Activated CD4-positive, alpha-beta T cell treated with anti-CD3 and anti-CD28 coated beads, Interleukin-2, amount 10 ng/mL, durations not matched to agents 24 days and 14 days (primary cell): ENCODE measurements at regions not wholly inside any gene's neighbourhood (a gene's known extent, or its start where the extent isn't known, plus 50 kb on each side); places are given as distances from the start of the nearest gene placed in this dataset.

Source experiments
- DNase-seq: peaks from one replicate; pipeline ENCODE4 v3.0.0; 2022
- H3K27ac Mint-ChIP-seq: one replicate; pipeline ENCODE4 v1.8.0; 2022; ENCODE audit warnings: mild to moderate bottlenecking, mixed read lengths
- H3K27me3 Mint-ChIP-seq: one replicate; pipeline ENCODE4 v1.8.0; 2022; ENCODE audit warnings: mixed read lengths
- H3K36me3 Mint-ChIP-seq: one replicate; pipeline ENCODE4 v1.8.0; 2022; ENCODE audit warnings: low read depth, mild to moderate bottlenecking, mixed read lengths
- H3K4me1 Mint-ChIP-seq: one replicate; pipeline ENCODE4 v1.8.0; 2021; ENCODE audit warnings: mixed read lengths
- H3K4me3 Mint-ChIP-seq: one replicate; pipeline ENCODE4 v1.8.0; 2022; ENCODE audit warnings: mild to moderate bottlenecking, moderate library complexity, mixed read lengths
- H3K9me3 Mint-ChIP-seq: one replicate; pipeline ENCODE4 v1.8.0; 2021; ENCODE audit warnings: mixed read lengths
- intact Hi-C: fragments of 100-400 bp; cut with micrococcal nuclease; formaldehyde crosslinking; loops from one replicate; pipeline ENCODE4 v1.15.1; 2023

DNA sequence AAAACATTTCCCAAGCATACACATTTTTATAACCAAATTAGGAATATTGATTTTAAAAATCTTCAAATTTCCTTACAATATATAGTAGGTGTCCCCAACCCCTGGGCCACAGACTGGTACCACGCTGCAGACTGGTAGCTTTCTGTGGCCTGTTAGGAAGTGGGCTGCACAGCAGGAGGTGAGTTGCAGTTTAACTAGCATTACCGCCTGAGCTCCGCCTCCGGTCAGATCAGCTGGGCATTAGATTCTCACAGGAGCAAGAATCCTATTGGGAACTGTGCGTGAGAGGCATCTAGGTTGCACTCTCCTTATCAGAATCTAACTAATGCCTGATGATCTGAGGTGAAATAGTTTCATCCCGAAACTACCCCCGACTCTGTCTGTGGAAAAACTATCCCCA is 62.1 kb downstream of the ZWINT start:
- DNase-seq = no peak
- Mint-ChIP-seq H3K4me1 (no peaks in the 10 kb centered on the region), H3K27ac (no peak overlapping the region), H3K9me3 (peaks cover 2% of the 10 kb centered on the region), H3K4me3 (no peak overlapping the region), H3K27me3 (no peaks in the 10 kb centered on the region), H3K36me3 (no peaks in the 10 kb centered on the region)
- intact Hi-C loops = no loop called here

DNA sequence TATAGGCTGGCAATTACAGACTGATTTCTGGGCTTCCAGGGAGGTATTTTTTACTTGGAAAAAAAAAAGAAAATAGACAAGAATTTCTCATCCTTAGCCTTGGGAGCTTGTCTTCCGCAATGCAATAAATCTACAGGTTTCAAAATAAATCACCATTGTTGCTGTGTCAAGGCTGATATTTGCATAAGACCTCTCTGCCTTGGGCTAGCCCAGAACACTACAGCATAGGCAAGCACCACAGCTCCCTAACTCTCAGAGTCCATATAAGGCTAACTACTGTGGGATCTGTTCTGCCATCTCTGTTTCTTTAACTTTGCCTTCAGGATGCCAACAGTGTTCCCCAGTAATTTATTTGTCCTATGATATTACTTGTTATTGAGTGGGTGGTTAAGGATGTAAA is 64.4 kb downstream of the ZWINT start:
- H3K36me3 Mint-ChIP-seq = no peaks in the 10 kb centered on the region
- DNase-seq = no peak
- intact Hi-C loops = no loop called here
- no peak overlapping the region for H3K27ac Mint-ChIP-seq
- H3K4me1 Mint-ChIP-seq = no peaks in the 10 kb centered on the region
- H3K27me3 Mint-ChIP-seq = no peaks in the 10 kb centered on the region
- peaks cover 4% of the 10 kb centered on the region for H3K9me3 Mint-ChIP-seq
- no peak overlapping the region for H3K4me3 Mint-ChIP-seq

DNA sequence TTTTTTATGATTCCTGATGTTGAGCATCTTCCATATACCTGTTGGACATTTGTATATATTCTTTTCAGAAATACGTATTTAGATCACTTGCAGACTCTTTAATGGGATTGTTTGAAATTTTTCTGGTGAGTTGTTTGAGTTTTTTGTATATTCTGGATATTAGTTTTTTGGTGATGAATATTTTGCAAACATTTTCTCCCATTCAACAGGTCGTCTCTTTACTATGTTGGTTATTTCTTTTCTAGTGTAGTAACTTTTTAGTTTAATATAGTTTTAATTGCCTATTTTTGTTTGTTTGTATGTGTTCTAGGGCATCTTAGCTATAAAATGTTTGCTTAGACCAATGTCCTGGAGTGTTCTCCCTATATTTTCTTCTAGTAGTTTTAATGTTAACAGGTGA is 72.7 kb downstream of the ZWINT start:
- H3K27ac Mint-ChIP-seq = no peak overlapping the region
- H3K4me3 Mint-ChIP-seq = no peak overlapping the region

DNA sequence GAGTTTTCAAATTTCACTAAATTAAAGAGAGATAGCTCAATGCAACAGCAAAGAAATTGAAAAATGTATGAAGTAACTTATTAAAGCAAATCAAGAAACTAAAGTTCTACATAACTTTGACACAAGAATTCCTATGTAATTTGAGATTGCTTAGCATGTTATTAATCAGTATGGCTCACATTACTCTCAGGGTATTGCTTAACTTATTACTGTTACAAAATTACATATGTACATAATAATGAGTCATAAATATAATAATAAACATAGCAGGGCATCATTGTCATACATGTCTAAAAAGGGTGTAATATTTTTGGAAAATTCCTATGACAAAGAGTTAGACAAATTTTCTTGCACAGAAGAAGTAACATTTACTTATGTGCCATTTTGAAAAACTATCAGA is 75.0 kb downstream of the ZWINT start:
- no peak for DNase-seq
- intact Hi-C loops = no loop called here
- Mint-ChIP-seq H3K4me3 (no peak overlapping the region), H3K27me3 (no peaks in the 10 kb centered on the region), H3K36me3 (no peaks in the 10 kb centered on the region), H3K4me1 (no peaks in the 10 kb centered on the region), H3K27ac (no peak overlapping the region), H3K9me3 (no peaks in the 10 kb centered on the region)

More for the DNA sequence above, 72.7 kb downstream of the ZWINT start:
- H3K9me3 Mint-ChIP-seq = no peaks in the 10 kb centered on the region
- no peaks in the 10 kb centered on the region for H3K4me1 Mint-ChIP-seq
- DNase-seq = no peak
- no peaks in the 10 kb centered on the region for H3K36me3 Mint-ChIP-seq
- H3K27me3 Mint-ChIP-seq = no peaks in the 10 kb centered on the region
- intact Hi-C loops = no loop called here

DNA sequence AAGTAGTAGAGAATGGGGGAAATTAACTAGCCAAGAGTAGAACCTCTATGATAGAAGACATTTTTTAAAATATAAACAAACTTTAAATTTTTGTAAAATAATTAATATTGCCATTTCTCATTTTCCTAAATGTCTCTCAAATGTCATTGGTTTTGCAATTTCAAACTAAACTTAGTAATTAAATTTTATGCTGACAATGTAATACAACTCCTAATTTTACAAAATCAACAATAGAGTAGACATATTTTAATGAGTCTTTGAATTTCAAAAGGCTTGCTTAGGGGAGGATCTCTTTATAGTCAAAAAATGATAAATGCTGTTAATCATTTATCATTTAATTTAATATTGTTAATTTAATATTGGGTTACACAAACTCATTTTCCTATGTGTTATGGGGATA is 81.8 kb downstream of the ZWINT start:
- H3K9me3 Mint-ChIP-seq = peaks cover 3% of the 10 kb centered on the region
- no peak for DNase-seq
- intact Hi-C loops = no loop called here
- no peak overlapping the region for H3K4me3 Mint-ChIP-seq
- H3K27ac Mint-ChIP-seq = no peak overlapping the region
- H3K36me3 Mint-ChIP-seq = no peaks in the 10 kb centered on the region
- H3K4me1 Mint-ChIP-seq = no peaks in the 10 kb centered on the region
- H3K27me3 Mint-ChIP-seq = no peaks in the 10 kb centered on the region

DNA sequence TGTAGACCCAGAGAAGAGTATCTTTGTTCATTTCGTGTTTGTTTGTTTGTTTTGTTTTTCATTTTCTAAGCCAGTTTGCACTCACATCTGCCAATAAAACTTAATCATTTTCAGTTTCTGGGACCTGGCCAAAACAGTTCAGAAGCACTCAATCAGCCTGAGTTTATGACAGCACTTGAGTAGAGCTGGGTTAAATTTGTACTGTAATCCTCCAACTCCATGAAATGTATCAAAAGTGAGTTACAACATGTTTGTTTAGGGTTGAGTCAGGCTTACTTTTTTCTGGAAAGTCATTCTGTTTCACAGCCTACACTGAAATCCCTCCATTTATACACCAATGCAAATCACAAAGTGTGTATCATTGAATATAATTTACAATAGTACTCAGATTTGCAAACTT is 91.9 kb downstream of the ZWINT start:
- H3K9me3 Mint-ChIP-seq = peaks cover 3% of the 10 kb centered on the region
- H3K27me3 Mint-ChIP-seq = no peaks in the 10 kb centered on the region
- H3K4me1 Mint-ChIP-seq = no peaks in the 10 kb centered on the region
- no peaks in the 10 kb centered on the region for H3K36me3 Mint-ChIP-seq
- no peak overlapping the region for H3K27ac Mint-ChIP-seq
- intact Hi-C loops = no loop called here
- no peak for DNase-seq
- no peak overlapping the region for H3K4me3 Mint-ChIP-seq

DNA sequence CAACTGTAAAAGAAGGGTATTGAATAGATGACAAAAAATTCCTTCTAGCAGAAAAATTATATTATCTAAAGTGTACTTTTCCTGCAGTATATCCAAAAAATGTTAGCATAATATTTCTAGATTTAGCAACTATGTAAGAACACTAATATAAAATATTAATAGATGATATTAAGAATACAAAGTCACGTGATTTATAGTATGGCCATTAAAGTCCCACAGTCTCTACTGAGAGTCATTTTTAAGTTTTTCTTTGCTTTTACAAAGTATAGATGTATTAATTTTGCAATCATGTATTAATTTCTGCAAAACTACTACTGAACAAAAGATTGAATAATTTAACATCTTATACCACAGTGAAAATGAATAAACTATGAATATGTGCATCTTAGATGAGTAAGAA is 94.9 kb downstream of the ZWINT start:
- peaks cover 3% of the 10 kb centered on the region for H3K9me3 Mint-ChIP-seq
- intact Hi-C loops = no loop called here
- no peak overlapping the region for H3K4me3 Mint-ChIP-seq
- H3K4me1 Mint-ChIP-seq = no peaks in the 10 kb centered on the region
- H3K27me3 Mint-ChIP-seq = no peaks in the 10 kb centered on the region
- no peak for DNase-seq
- no peaks in the 10 kb centered on the region for H3K36me3 Mint-ChIP-seq
- no peak overlapping the region for H3K27ac Mint-ChIP-seq

DNA sequence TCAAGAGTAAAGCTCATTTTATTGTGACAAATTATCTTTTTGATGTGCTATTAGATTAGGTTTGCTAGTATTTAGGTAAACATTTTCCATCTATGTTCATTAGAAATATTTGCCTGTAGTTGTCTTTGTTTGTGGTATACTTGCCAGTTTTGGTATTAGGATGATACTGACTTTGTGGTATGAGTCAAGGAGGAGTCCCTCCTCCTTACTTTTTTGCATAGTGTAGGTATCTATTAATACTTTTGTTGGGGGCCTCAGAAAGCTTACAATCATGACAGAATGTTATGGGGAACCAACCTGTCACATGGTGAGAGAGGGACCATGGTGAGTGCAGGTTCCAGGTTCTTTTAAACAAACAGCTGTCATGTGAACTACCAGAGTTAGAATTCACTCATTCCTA is 102.1 kb downstream of the ZWINT start:
- intact Hi-C loops = no loop called here
- Mint-ChIP-seq H3K36me3 (no peaks in the 10 kb centered on the region), H3K4me3 (no peak overlapping the region), H3K27me3 (no peaks in the 10 kb centered on the region), H3K9me3 (no peaks in the 10 kb centered on the region), H3K4me1 (no peaks in the 10 kb centered on the region), H3K27ac (no peak overlapping the region)
- DNase-seq = no peak

DNA sequence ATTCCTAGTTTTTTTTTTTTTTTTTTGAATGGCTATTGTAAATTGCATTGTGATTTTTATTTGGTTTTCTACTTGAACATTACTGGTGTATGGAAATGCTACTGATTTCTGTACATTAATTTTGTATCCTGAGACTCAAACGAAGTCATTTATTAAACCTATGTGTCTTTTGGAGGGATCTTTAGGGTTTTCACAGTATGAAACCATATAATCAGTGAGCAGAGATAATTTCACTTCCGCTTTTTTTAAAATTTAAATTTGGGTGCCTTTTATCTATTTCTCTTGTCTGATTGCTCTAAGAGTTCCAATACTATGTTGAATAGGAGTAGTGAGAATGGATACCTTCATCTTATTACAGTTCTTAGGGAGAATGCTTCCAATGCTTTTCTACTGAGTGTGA is 102.7 kb downstream of the ZWINT start:
- Mint-ChIP-seq H3K4me1 (no peaks in the 10 kb centered on the region), H3K27me3 (no peaks in the 10 kb centered on the region), H3K36me3 (no peaks in the 10 kb centered on the region), H3K4me3 (no peak overlapping the region), H3K27ac (no peak overlapping the region), H3K9me3 (no peaks in the 10 kb centered on the region)
- no peak for DNase-seq
- intact Hi-C loops = no loop called here

DNA sequence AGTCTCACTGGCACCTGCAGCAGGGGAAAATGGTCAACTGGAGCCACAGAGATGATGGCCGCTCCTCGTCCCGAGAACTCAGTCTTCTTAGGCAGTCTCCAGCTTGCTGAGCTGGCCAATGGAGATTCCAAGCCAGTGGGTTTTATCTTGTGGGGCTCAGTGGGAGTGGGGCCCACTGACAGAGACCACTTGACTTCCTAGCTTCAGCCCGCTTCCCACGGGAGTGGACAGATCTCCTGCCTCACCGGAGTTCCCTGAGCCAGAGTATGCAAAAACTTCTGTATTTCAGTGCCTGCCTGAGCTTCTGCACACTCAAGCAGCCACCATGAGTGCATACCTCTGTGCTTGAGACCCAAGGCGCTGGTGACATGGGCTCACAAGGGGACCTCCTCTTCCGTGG is 105.8 kb downstream of the ZWINT start:
- Mint-ChIP-seq H3K36me3 (no peaks in the 10 kb centered on the region), H3K27me3 (no peaks in the 10 kb centered on the region), H3K4me1 (no peaks in the 10 kb centered on the region), H3K27ac (no peak overlapping the region), H3K4me3 (no peak overlapping the region), H3K9me3 (no peaks in the 10 kb centered on the region)
- intact Hi-C loops = no loop called here
- no peak for DNase-seq

DNA sequence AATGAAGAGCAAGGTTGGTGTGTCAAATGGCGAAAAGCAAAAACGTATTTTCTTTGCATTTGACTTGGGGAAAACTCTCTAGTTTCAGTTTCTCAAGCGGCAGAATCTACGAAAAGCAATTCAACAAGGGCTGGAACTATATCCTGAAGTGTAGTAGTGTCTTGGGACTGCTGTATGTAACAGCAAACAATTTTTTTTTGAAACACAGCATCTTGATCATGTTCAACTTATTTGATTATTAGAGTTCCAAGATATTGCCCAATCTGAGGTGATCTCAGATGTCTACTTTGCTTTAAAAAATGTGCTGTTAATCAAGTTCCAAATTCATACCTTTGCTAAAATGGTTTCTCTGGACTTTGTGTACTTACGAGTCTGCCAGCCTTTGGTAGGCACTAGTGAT is 120.6 kb downstream of the ZWINT start:
- no peak for DNase-seq
- H3K27me3 Mint-ChIP-seq = no peaks in the 10 kb centered on the region
- H3K4me3 Mint-ChIP-seq = no peak overlapping the region
- H3K27ac Mint-ChIP-seq = no peak overlapping the region
- no peaks in the 10 kb centered on the region for H3K4me1 Mint-ChIP-seq
- intact Hi-C loops = no loop called here
- H3K9me3 Mint-ChIP-seq = no peaks in the 10 kb centered on the region
- no peaks in the 10 kb centered on the region for H3K36me3 Mint-ChIP-seq

DNA sequence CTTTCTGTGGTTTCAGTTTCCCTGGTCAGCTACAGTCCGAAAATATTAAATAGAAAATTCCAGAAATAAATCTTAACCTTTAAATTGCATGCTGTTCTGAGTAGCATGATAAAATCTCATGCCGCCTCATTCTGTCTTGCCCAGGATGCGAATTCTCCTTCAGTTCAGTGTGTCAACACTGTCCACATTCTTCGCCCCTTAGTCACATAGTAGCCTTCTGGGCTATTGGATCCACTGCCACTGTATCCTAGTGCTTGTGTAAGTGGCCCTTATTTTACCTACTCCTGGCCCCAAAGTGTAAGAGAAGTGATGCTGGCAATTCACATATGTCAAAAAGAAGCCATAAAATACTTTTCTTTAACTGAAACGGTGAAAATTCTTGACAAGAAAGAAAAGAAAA is 129.6 kb downstream of the ZWINT start:
- Mint-ChIP-seq H3K27me3 (no peaks in the 10 kb centered on the region), H3K36me3 (no peaks in the 10 kb centered on the region), H3K4me3 (no peak overlapping the region), H3K27ac (no peak overlapping the region), H3K9me3 (no peaks in the 10 kb centered on the region), H3K4me1 (no peaks in the 10 kb centered on the region)
- DNase-seq = no peak
- intact Hi-C loops = no loop called here

DNA sequence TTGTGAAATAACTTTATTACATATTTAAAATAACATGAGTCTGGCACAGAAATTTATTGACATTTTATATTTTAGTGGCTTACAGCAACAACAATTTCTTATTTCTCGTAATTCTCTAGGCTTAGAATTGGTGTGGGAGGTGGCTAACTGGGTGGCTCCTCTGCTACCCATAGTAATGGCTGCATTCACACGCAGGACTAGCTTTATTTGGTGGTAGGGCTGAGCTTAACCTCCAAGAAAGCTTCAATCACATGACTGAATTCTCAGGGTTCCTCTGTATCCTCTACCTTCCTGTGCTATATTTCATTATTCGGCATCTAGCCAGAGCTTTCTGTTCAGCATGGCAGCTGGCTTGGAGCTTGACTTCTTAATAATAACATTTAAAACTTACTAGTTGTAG is 138.8 kb downstream of the ZWINT start:
- no peak for DNase-seq
- no peaks in the 10 kb centered on the region for H3K27me3 Mint-ChIP-seq
- intact Hi-C loops = no loop called here
- H3K9me3 Mint-ChIP-seq = no peaks in the 10 kb centered on the region
- H3K4me1 Mint-ChIP-seq = no peaks in the 10 kb centered on the region
- no peak overlapping the region for H3K4me3 Mint-ChIP-seq
- H3K27ac Mint-ChIP-seq = no peak overlapping the region
- H3K36me3 Mint-ChIP-seq = no peaks in the 10 kb centered on the region

DNA sequence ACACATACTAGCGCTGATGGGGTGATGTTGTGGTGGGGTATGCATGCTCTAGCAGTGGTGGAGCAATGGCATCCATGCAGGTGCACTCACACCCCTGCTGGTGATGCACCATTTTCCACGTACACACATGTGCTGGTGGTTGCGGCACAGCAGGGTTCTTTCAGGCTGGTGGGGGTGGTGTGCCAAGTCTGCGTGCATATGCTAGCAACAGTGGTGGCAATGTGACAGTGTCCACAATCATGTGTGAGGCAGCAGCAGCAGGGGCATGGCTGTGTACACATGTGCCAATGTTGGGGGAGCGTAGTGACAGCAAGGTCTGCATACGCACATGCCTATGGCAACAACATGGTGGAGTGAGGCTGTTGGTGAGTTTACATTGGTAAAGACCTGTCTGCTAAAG is 148.1 kb downstream of the ZWINT start:
- no peak overlapping the region for H3K27ac Mint-ChIP-seq
- H3K4me3 Mint-ChIP-seq = no peak overlapping the region
- no peaks in the 10 kb centered on the region for H3K36me3 Mint-ChIP-seq
- no peaks in the 10 kb centered on the region for H3K4me1 Mint-ChIP-seq
- intact Hi-C loops = no loop called here
- no peaks in the 10 kb centered on the region for H3K27me3 Mint-ChIP-seq
- DNase-seq = no peak
- peaks cover 3% of the 10 kb centered on the region for H3K9me3 Mint-ChIP-seq

DNA sequence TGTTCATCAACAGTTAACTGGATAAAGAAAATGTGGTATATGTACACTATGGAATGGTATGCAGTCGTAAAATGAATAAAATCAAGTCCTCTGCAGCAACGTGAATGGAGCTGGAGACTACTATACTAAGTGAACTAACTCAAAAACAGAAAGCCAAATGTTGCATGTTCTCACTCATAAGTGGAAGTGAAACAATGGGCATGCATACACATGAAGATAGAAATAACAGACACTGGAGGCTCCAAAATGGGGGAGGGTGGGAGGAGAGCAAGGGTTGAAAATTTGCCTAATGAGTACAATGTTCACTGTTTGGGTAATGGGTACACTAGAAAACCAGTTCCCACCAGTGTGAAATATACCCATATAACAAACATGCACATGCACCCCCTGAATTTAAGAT is 179.5 kb downstream of the ZWINT start:
- Mint-ChIP-seq H3K9me3 (no peaks in the 10 kb centered on the region), H3K27me3 (no peaks in the 10 kb centered on the region), H3K4me1 (no peaks in the 10 kb centered on the region), H3K36me3 (no peaks in the 10 kb centered on the region), H3K4me3 (no peak overlapping the region), H3K27ac (no peak overlapping the region)
- no peak for DNase-seq
- intact Hi-C loops = no loop called here

DNA sequence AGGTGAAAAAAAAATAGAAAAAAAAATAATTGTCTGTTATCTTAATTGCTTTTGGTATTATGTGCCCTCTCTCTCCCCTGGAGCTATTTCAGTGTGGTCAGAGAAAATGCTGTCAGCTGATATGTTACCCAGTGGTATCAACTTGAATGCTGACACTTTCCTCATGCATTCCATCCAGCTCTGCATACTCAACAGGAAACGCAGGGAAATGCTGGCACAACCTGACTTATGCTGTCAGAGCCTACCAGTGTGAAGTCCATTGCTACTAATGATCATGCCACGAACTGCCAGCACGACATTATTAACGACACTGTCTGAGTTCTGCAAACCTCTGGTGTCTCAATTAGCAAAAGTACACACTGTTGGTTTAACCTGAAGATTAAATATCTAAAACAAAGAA is 182.8 kb downstream of the ZWINT start:
- Mint-ChIP-seq H3K36me3 (no peaks in the 10 kb centered on the region), H3K4me3 (no peak overlapping the region), H3K27ac (no peak overlapping the region), H3K9me3 (no peaks in the 10 kb centered on the region), H3K27me3 (no peaks in the 10 kb centered on the region), H3K4me1 (no peaks in the 10 kb centered on the region)
- intact Hi-C loops = no loop called here
- no peak for DNase-seq
